HG02571 (cell line): ENCODE measurements at regions not wholly inside any gene's neighbourhood (a gene's known extent, or its start where the extent isn't known, plus 50 kb on each side); places are given as distances from the start of the nearest gene placed in this dataset.
A peak's percentile ranks its signal among the peaks of the same experiment; 100 is the strongest.
"Not testable (repeated sequence)": the region's sequence is repeated elsewhere in the genome, so short reads cannot be mapped to it uniquely, and the experiment has no call there.

ENCODE experiments used
- ATAC-seq: cut with Tn5 transposase; IDR thresholded peaks from one replicate; pipeline ENCODE4 v1.9.1; 2021; ENCODE audit warnings: mild to moderate bottlenecking, moderate library complexity; ENCODE audit not compliant: unreplicated experiment

GRCh38 chr12:124126950-124127655, 154.1 kb downstream of the ZNF664 start:
- ATAC-seq: peak; percentile 44

- ATAC-seq: no peak
Measured at GRCh38 chr12:124129132-124129531, 156.1 kb downstream of the ZNF664 start.

GRCh38 chr12:124130691-124131591, 157.9 kb downstream of the ZNF664 start:
- peak; percentile 73 for ATAC-seq

- ATAC-seq: no peak
Measured at GRCh38 chr12:124131659-124132058, 158.6 kb downstream of the ZNF664 start.

GRCh38 chr12:124132530-124132929, 159.5 kb downstream of the ZNF664 start:
- no peak for ATAC-seq

GRCh38 chr12:124136796-124137195, 158.1 kb upstream of the RFLNA start:
- ATAC-seq: no peak

- no peak for ATAC-seq
Measured at GRCh38 chr12:124140944-124141486, 153.9 kb upstream of the RFLNA start.

- ATAC-seq: not testable (repeated sequence)
Measured at GRCh38 chr12:124141611-124142010, 153.3 kb upstream of the RFLNA start.

GRCh38 chr12:124142395-124143035, 152.4 kb upstream of the RFLNA start:
- ATAC-seq: no peak

GRCh38 chr12:124143726-124144125, 151.2 kb upstream of the RFLNA start:
- ATAC-seq: no peak

- no peak for ATAC-seq
Measured at GRCh38 chr12:124144531-124145194, 150.2 kb upstream of the RFLNA start.

- no peak for ATAC-seq
Measured at GRCh38 chr12:124147027-124147426, 147.9 kb upstream of the RFLNA start.

- ATAC-seq: no peak
Measured at GRCh38 chr12:124147575-124147974, 147.3 kb upstream of the RFLNA start.

GRCh38 chr12:124148481-124149273, 146.2 kb upstream of the RFLNA start:
- ATAC-seq: no peak

- no peak for ATAC-seq
Measured at GRCh38 chr12:124149287-124149686, 145.6 kb upstream of the RFLNA start.

GRCh38 chr12:124150168-124150567, 144.7 kb upstream of the RFLNA start:
- no peak for ATAC-seq

GRCh38 chr12:124151583-124151982, 143.3 kb upstream of the RFLNA start:
- ATAC-seq: no peak

- no peak for ATAC-seq
Measured at GRCh38 chr12:124152731-124153130, 142.2 kb upstream of the RFLNA start.

- no peak for ATAC-seq
Measured at GRCh38 chr12:124153392-124153791, 141.5 kb upstream of the RFLNA start.

GRCh38 chr12:124157406-124157805, 137.5 kb upstream of the RFLNA start:
- ATAC-seq: no peak
